Peyer's patch (tissue), 4 donors: ENCODE measurements at regions not wholly inside any gene's neighbourhood (a gene's known extent, or its start where the extent isn't known, plus 50 kb on each side); places are given as distances from the start of the nearest gene placed in this dataset.
"Not testable (repeated sequence)": the region's sequence is repeated elsewhere in the genome, so short reads cannot be mapped to it uniquely, and the experiment has no call there.

Experiments
- POLR2A ChIP-seq, 2 donors: fragments of 450-650 bp; IDR thresholded peaks; one replicate each; pipeline ENCODE4 v1.5.1; 2017; ENCODE audit warnings: antibody characterized with exemption in 2 of 2, mild to moderate bottlenecking in 2 of 2, moderate library complexity in 2 of 2
- TF ChIP-seq, protein P1 (sequence below), 6 experiments: fragments of 450-650 bp in 4 of 6; fragments of 200-600 bp in 2 of 6; sonication (generic) in 1 of 6; IDR thresholded peaks; one replicate each; pipeline ENCODE4 v1.5.1; 2017 to 2019; ENCODE audit warnings: antibody characterized with exemption in 6 of 6, mild to moderate bottlenecking in 3 of 6, moderate library complexity in 1 of 6

GRCh38 chr10:32135796-32136195, 79.6 kb upstream of the KIF5B start:
- TF ChIP-seq, protein P1, sequence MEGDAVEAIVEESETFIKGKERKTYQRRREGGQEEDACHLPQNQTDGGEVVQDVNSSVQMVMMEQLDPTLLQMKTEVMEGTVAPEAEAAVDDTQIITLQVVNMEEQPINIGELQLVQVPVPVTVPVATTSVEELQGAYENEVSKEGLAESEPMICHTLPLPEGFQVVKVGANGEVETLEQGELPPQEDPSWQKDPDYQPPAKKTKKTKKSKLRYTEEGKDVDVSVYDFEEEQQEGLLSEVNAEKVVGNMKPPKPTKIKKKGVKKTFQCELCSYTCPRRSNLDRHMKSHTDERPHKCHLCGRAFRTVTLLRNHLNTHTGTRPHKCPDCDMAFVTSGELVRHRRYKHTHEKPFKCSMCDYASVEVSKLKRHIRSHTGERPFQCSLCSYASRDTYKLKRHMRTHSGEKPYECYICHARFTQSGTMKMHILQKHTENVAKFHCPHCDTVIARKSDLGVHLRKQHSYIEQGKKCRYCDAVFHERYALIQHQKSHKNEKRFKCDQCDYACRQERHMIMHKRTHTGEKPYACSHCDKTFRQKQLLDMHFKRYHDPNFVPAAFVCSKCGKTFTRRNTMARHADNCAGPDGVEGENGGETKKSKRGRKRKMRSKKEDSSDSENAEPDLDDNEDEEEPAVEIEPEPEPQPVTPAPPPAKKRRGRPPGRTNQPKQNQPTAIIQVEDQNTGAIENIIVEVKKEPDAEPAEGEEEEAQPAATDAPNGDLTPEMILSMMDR (IDR thresholded peaks at IDR 0.05) = not testable (repeated sequence)
- TF ChIP-seq POLR2A (IDR thresholded peaks at IDR 0.05) = not testable (repeated sequence)
